HCT116 (cell line): ENCODE measurements at regions not wholly inside any gene's neighbourhood (a gene's known extent, or its start where the extent isn't known, plus 50 kb on each side); places are given as distances from the start of the nearest gene placed in this dataset.

Experiments used
- ATAC-seq: fragments of 200-7000 bp; cut with Tn5 transposase; 2 replicates; pipeline ENCODE4 v1.9.1; 2020; ENCODE audit warnings: mild to moderate bottlenecking, moderate library complexity
- BruUV-seq: library from RNA; stranded (reverse); fragments of 400-500 nt; replicated peaks from 2 replicates; lab custom pipeline; 2021; lab: Mats Ljungman, UMichigan
- CTCF ChIA-PET: fragments of 300-600 bp; sonication (Branson Sonifier 250); formaldehyde crosslinking; loops from one replicate; lab custom pipeline; 2021; ENCODE audit warnings: antibody characterized with exemption; lab: Charles Lee
- POLR2A ChIA-PET: fragments of 300-600, 350-600 bp; sonication (Branson Sonifier 250); formaldehyde crosslinking; loops from one replicate; lab custom pipeline; 2021; ENCODE audit warnings: antibody characterized with exemption; lab: Charles Lee
- RAD21 ChIA-PET, 2 experiments: fragments of 300-600 bp; sonication (Branson Sonifier 250); formaldehyde crosslinking; loops; one replicate each; lab custom pipeline; 2023; ENCODE audit warnings: low total read pairs in 2 of 2; ENCODE audit not compliant: uncharacterized antibody in 2 of 2, unreplicated experiment in 2 of 2, low non-redundant PET in 1 of 2; lab: Charles Lee
- DNase-seq: peaks from one replicate; pipeline ENCODE4 v3.0.0-alpha.2; 2010; ENCODE audit warnings: low read depth, low spot score
- H2AFZ ChIP-seq: fragments of 200-600 bp; shearing (Covaris generic), sonication (generic); 2 replicates; pipeline ENCODE4 v1.6.1; 2017; ENCODE audit warnings: low read depth, mixed run types, mixed read lengths, antibody characterized with exemption, low read length; ENCODE audit not compliant: poor library complexity, severe bottlenecking
- H3K27ac ChIP-seq: 2 replicates; pipeline ENCODE4 v1.5.1; 2012; ENCODE audit warnings: low read depth, low read length
- H3K27me3 ChIP-seq: fragments of 200-600 bp; sonication (generic); 2 replicates; pipeline ENCODE4 v1.6.1; 2016; ENCODE audit warnings: mixed run types, low read length, mixed read lengths; ENCODE audit not compliant: insufficient read depth
- H3K36me3 ChIP-seq, 2 experiments: fragments of 200-500 bp in 1 of 2; fragments of 200-600 bp in 1 of 2; sonication (Bioruptor generic) in 1 of 2; sonication (generic) in 1 of 2; 2 replicates each; pipeline versions ENCODE4 v1.5.1 to v1.6.1; 2014 to 2016; ENCODE audit warnings: low read length in 2 of 2, inconsistent platforms in 1 of 2, mixed read lengths in 1 of 2, mixed run types in 1 of 2; ENCODE audit not compliant: insufficient read depth in 2 of 2, control insufficient read depth in 1 of 2
- H3K4me1 ChIP-seq, 2 experiments: fragments of 200-600 bp in 1 of 2; sonication (generic) in 1 of 2; 2 replicates each; pipeline versions ENCODE4 v1.5.1 to v1.6.1; 2012 to 2017; ENCODE audit warnings: low read length in 2 of 2, inconsistent platforms in 1 of 2, mild to moderate bottlenecking in 1 of 2, mixed read lengths in 1 of 2, mixed run types in 1 of 2, moderate library complexity in 1 of 2; ENCODE audit not compliant: insufficient read depth in 2 of 2, control insufficient read depth in 1 of 2
- H3K4me2 ChIP-seq: fragments of 200-600 bp; sonication (generic); 2 replicates; pipeline ENCODE4 v1.6.1; 2017; ENCODE audit warnings: mixed run types, low read length, mixed read lengths
- H3K4me3 ChIP-seq, 2 experiments: fragments of 200-600 bp in 1 of 2; sonication (generic) in 1 of 2; replicated peaks in 1 of 2; 2 replicates each; pipeline ENCODE4 v1.5.1; 2011 to 2016; ENCODE audit warnings: low read length in 2 of 2, control low read depth in 1 of 2, low read depth in 1 of 2, mild to moderate bottlenecking in 1 of 2, mixed read lengths in 1 of 2, mixed run types in 1 of 2
- H3K79me2 ChIP-seq: fragments of 200-600 bp; sonication (generic); 2 replicates; pipeline ENCODE4 v1.6.1; 2017; ENCODE audit warnings: mild to moderate bottlenecking, mixed run types, low read length, moderate library complexity, mixed read lengths; ENCODE audit not compliant: insufficient read depth
- H3K9ac ChIP-seq: fragments of 200-600 bp; sonication (generic); 2 replicates; pipeline ENCODE4 v1.6.1; 2016; ENCODE audit warnings: low read length, mixed read lengths
- H3K9me2 ChIP-seq: fragments of 200-600 bp; sonication (generic), shearing (Covaris generic); 2 replicates; pipeline ENCODE4 v1.6.1; 2017; ENCODE audit warnings: mixed run types, mild to moderate bottlenecking, moderate library complexity; ENCODE audit not compliant: insufficient read depth
- H3K9me3 ChIP-seq, 2 experiments: fragments of 200-500 bp in 1 of 2; fragments of 200-600 bp in 1 of 2; sonication (Bioruptor generic) in 1 of 2; sonication (generic) in 1 of 2; 2 replicates each; pipeline ENCODE4 v1.6.1; 2014 to 2017; ENCODE audit warnings: low read length in 2 of 2, mixed read lengths in 2 of 2, inconsistent platforms in 1 of 2, low read depth in 1 of 2, mild to moderate bottlenecking in 1 of 2, mixed run types in 1 of 2, moderate library complexity in 1 of 2; ENCODE audit not compliant: control insufficient read depth in 1 of 2, insufficient read depth in 1 of 2
- H4K20me1 ChIP-seq: fragments of 200-600 bp; sonication (generic), shearing (Covaris generic); 2 replicates; pipeline ENCODE4 v1.6.1; 2017; ENCODE audit warnings: mixed run types, mild to moderate bottlenecking, moderate library complexity; ENCODE audit not compliant: insufficient read depth
- ATF3 ChIP-seq: IDR thresholded peaks from 2 replicates; pipeline ENCODE4 v1.6.1; 2012
- CBX3 ChIP-seq: IDR thresholded peaks from 2 replicates; pipeline ENCODE4 v1.6.1; 2012; ENCODE audit warnings: low read depth
- CTCF ChIP-seq, 3 experiments: fragments of 200-600 bp in 1 of 3; sonication (generic) in 1 of 3; IDR thresholded peaks in 2 of 3; conservative IDR thresholded peaks in 1 of 3; 2 replicates each; pipeline ENCODE4 v1.5.1; 2012 to 2017; ENCODE audit warnings: low read depth in 2 of 3, low read length in 2 of 3, antibody characterized with exemption in 1 of 3, borderline replicate concordance in 1 of 3, control low read depth in 1 of 3, mild to moderate bottlenecking in 1 of 3, mixed read lengths in 1 of 3, mixed run types in 1 of 3, moderate library complexity in 1 of 3; ENCODE audit not compliant: insufficient read depth in 1 of 3
- ELF1 ChIP-seq: IDR thresholded peaks from 2 replicates; pipeline ENCODE4 v1.6.1; 2012; ENCODE audit warnings: low read depth, borderline replicate concordance
- EZH2 ChIP-seq: fragments of 200-600 bp; sonication (generic); IDR thresholded peaks from 2 replicates; pipeline ENCODE4 v1.6.1; 2017; ENCODE audit warnings: antibody characterized with exemption, mixed run types
- EZH2phosphoT487 ChIP-seq: fragments of 200-600 bp; IDR thresholded peaks from 2 replicates; pipeline ENCODE4 v1.6.1; 2018; ENCODE audit warnings: antibody characterized with exemption, borderline replicate concordance
- JUND ChIP-seq: IDR thresholded peaks from 2 replicates; pipeline ENCODE4 v1.6.1; 2012
- POLR2A ChIP-seq: IDR thresholded peaks from 2 replicates; pipeline ENCODE4 v1.7.0; 2011; ENCODE audit warnings: borderline replicate concordance; ENCODE audit not compliant: insufficient read depth, insufficient read length; ENCODE audit errors: extremely low read depth
- RAD21 ChIP-seq: IDR thresholded peaks from 2 replicates; pipeline ENCODE4 v1.6.1; 2012; ENCODE audit warnings: low read depth, mild to moderate bottlenecking
- REST ChIP-seq: IDR thresholded peaks from 2 replicates; pipeline ENCODE4 v1.6.1; 2012; ENCODE audit warnings: low read depth
- SIN3A ChIP-seq: IDR thresholded peaks from 2 replicates; pipeline ENCODE4 v1.6.1; 2012; ENCODE audit warnings: low read depth
- SRF ChIP-seq: IDR thresholded peaks from 2 replicates; pipeline ENCODE4 v1.6.1; 2012; ENCODE audit warnings: low read depth
- TCF7L2 ChIP-seq: IDR thresholded peaks from 2 replicates; pipeline ENCODE4 v1.7.0; 2011; ENCODE audit warnings: borderline replicate concordance, inconsistent platforms; ENCODE audit not compliant: insufficient read depth, insufficient read length; ENCODE audit errors: extremely low read depth
- ZBTB33 ChIP-seq: IDR thresholded peaks from 2 replicates; pipeline ENCODE4 v1.6.1; 2011; ENCODE audit warnings: mild to moderate bottlenecking, low read length, moderate library complexity; ENCODE audit not compliant: insufficient replicate concordance; ENCODE audit errors: extremely low read depth
- ZFX ChIP-seq: fragments of 450-650 bp; IDR thresholded peaks from 2 replicates; pipeline ENCODE4 v1.6.1; 2017
- ZNF274 ChIP-seq: fragments of 200-500 bp; sonication (Bioruptor generic); IDR thresholded peaks from 2 replicates; pipeline ENCODE4 v1.6.1; 2014; ENCODE audit warnings: mild to moderate bottlenecking, low read depth, low read length, inconsistent platforms
- intact Hi-C: fragments of 100-400 bp; cut with micrococcal nuclease; formaldehyde crosslinking; loops from 2 replicates; pipeline ENCODE4 v1.10.0; 2022

GRCh38 chr5:136814619-136815378, 449.5 kb upstream of the TRPC7 start:
- Histone ChIP-seq H3K9me2 (no peaks in the 10 kb centered on the region), H3K9me3 (no peaks in the 10 kb centered on the region), H3K27me3 (no peaks in the 10 kb centered on the region), H4K20me1 (no peaks in the 10 kb centered on the region), H3K4me3 (no peak overlapping the region), H3K36me3 (no peaks in the 10 kb centered on the region), H3K4me2 (no peak overlapping the region), H2AFZ (no peak overlapping the region), H3K79me2 (no peaks in the 10 kb centered on the region), H3K9ac (no peak overlapping the region), H3K4me1 (peaks cover 0 to 12% of the 10 kb centered on the region in 2 experiments; a peak in 2 of 4 replicates), H3K27ac (no peak overlapping the region)
- ChIA-PET POLR2A (no interaction called here), CTCF (no interaction called here), RAD21 (interaction anchor here in 1 of 2 experiments (0.7 kb wide), 1 partner anchor 1336 kb away, joined by 4 read pairs; no protein-coding TSS in a partner anchor)
- ATAC-seq (no peak), DNase-seq (no peak)
- intact Hi-C loops: no loop called here
- BruUV-seq: no TSS peak
- TF ChIP-seq EZH2phosphoT487: no peak
- no peak for TF ChIP-seq POLR2A
- TF ChIP-seq CTCF (IDR thresholded peaks at IDR 0.05 in 2 of 3, conservative IDR thresholded peaks at IDR 0.05 in 1 of 3; ENCODE audit: borderline replicate concordance in 1 of 3, insufficient read depth in 1 of 3, low read depth in 2 of 3, low read length in 2 of 3): no peak
- no peak for TF ChIP-seq REST
- no peak for TF ChIP-seq JUND
- TF ChIP-seq ZBTB33: no peak
- TF ChIP-seq ATF3: no peak
- no peak for TF ChIP-seq ZNF274
- TF ChIP-seq EZH2: no peak
- no peak for TF ChIP-seq RAD21
- TF ChIP-seq SRF: no peak
- TF ChIP-seq SIN3A: no peak
- TF ChIP-seq TCF7L2: no peak
- no peak for TF ChIP-seq CBX3
- TF ChIP-seq ELF1: no peak
- no peak for TF ChIP-seq ZFX
